ENCODE measurements at regions not wholly inside any gene's neighbourhood (a gene's known extent, or its start where the extent isn't known, plus 50 kb on each side); places are given as distances from the start of the nearest gene placed in this dataset.
"Not testable (repeated sequence)": the region's sequence is repeated elsewhere in the genome, so short reads cannot be mapped to it uniquely, and the experiment has no call there.

- no peak for DNase-seq (ENCODE audit: low read depth, low spot score)
- in situ Hi-C loops (cut with HindIII; ENCODE audit: low pct_unique_long_range_greater_than_20kb, low sequenced_read_pairs): no loop called here
Measured at GRCh38 chr16:9141813-9142212, 50.4 kb downstream of the HAPSTR1 start.

GRCh38 chr16:9144106-9144505, 52.7 kb downstream of the HAPSTR1 start:
- DNase-seq (ENCODE audit: low read depth, low spot score): no peak
- in situ Hi-C loops (cut with HindIII; ENCODE audit: low pct_unique_long_range_greater_than_20kb, low sequenced_read_pairs): no loop called here

GRCh38 chr16:9148374-9149015, 57.1 kb downstream of the HAPSTR1 start:
- in situ Hi-C loops (cut with HindIII; ENCODE audit: low pct_unique_long_range_greater_than_20kb, low sequenced_read_pairs): no loop called here

DNA sequence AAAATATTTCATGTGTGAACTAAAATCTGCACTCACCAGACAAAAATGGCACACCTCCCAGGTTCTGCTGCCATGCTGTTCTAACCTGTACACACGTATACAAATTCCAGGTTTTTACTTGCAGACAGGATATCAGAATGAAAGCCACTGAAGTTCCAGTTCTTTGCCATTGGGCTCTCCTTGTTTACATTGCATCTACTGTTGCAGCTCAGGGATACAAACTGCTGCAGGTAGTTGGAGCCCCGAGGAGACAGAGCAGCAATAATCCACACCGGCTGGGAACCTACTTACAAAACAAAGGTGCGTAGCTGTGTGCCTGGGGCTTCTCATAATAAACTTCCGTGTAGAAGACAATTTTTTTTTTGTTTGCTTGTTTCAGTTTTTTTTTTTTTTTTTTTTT, 59.6 kb downstream of the HAPSTR1 start:
- in situ Hi-C loops (cut with HindIII; ENCODE audit: low pct_unique_long_range_greater_than_20kb, low sequenced_read_pairs): no loop called here
- no peak for DNase-seq (ENCODE audit: low read depth, low spot score)

More at GRCh38 chr16:9148374-9149015, 57.1 kb downstream of the HAPSTR1 start:
- no peak for DNase-seq (ENCODE audit: low read depth, low spot score)

GRCh38 chr16:9151597-9151996, 60.2 kb downstream of the HAPSTR1 start:
- in situ Hi-C loops (cut with HindIII; ENCODE audit: low pct_unique_long_range_greater_than_20kb, low sequenced_read_pairs): no loop called here
- no peak for DNase-seq (ENCODE audit: low read depth, low spot score)

DNA sequence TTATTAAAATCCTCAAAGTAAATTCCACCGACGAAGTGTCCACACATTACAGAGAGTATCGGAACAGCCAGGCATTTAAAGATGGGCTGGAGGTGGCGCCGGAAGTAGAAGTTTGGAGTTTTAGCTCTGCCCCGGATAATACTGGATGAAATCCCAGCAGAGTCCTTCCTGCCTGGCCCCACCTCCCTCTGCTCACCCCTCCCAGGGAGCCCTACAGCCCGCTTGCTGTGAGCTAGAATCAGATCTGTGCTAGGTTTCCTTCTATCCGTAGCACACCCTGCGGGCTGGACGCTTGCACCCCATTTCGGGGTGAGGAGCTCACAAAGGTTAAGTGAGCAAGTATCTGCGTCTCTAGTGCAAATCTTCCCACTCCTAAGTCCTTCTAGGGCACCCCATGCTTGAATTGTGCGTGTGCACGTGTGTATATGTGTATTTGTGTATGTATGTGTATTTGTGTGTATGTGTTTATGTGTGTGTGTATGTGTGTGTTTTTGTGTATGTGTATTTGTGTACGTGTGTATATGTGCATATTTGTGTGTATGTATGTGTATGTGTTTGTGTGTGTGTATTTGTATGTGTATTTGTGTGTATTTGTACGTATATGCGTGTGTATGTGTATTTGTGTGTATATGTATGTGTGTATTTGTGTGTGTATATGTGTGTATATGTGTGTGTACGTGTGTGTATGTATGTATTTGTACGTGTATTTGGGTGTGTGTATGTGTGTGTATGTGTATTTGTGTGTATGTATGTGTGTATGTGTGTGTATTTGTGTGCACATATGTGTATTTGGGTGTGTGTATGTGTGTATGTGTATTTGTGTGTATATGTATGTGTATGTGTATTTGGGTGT, 61.4 kb downstream of the HAPSTR1 start:
- in situ Hi-C loops (cut with HindIII; ENCODE audit: low pct_unique_long_range_greater_than_20kb, low sequenced_read_pairs): no loop called here
- DNase-seq (ENCODE audit: low read depth, low spot score): no peak

DNA sequence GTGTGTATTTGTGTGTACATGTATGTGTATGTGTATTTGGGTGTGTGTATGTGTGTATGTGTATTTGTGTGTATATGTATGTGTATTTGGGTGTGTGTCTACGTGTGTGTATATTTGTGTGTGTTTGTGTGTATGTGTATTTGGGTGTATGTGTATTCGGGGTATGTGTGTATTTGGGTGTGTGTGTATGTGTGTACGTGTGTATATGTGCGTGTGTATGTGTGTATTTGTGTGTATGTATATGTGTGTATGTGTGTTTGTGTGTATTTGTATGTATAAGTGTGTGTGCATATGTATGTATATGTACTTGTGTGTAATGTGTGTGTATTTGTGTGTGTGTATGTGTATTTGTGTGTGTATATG, 62.0 kb downstream of the HAPSTR1 start:
- in situ Hi-C loops (cut with HindIII; ENCODE audit: low pct_unique_long_range_greater_than_20kb, low sequenced_read_pairs): no loop called here

GRCh38 chr16:9154567-9155410, 63.3 kb downstream of the HAPSTR1 start:
- DNase-seq (ENCODE audit: low read depth, low spot score): no peak
- in situ Hi-C loops (cut with HindIII; ENCODE audit: low pct_unique_long_range_greater_than_20kb, low sequenced_read_pairs): no loop called here

More for the DNA sequence above, 62.0 kb downstream of the HAPSTR1 start:
- DNase-seq (ENCODE audit: low read depth, low spot score): no peak

DNA sequence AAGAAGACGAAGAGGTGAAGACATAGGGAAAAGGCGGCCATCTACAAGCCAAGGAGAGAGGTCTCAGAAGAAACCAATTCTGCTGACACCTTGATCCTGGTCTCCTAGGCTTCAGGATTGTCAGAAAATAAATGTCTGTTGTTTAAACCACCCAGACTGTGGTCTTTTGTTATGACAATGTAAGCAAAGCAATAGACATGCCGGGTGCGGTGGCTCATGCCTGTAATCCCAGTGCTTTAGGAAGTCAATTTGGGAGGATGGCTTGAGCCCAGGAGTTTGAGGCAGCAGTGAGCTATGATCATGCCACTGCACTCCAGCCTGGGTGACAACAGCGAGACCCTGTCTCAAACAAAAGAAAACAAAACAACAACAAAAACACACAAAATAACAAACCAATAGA, 64.4 kb downstream of the HAPSTR1 start:
- DNase-seq (ENCODE audit: low read depth, low spot score): no peak
- in situ Hi-C loops (cut with HindIII; ENCODE audit: low pct_unique_long_range_greater_than_20kb, low sequenced_read_pairs): no loop called here

DNA sequence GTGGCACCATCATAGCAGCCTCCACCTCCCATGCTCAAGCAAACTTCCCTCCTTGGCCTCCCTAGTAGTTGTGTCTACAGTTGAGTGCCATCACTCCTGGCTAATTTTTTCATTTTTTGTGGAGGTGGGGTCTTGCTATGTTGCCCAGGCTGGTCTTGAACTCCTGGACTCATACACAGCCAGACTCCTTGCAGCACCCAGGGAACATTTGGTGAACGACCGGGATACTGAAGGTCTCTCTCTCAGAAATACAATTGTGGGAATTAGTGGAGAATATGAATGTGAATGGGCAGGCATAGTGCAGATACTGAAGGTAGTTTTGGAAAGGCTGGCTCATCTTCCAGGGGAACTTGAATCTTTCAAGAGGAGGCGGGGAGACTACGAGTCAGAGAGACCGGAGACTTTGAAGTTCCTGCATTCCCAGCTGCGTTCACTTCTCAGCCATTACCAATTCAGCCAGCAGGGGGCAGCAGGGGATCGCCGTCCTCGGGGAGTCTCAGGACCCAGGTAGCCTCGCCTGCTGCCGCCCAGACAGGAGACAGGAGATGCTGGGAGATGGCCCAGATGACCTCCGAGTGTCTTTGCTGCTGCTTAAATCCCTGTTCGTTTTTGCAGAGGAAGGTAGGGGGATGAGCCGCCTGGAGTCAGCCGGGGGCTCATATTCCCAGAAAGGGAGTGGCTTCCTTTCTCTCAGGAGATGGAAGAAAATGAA, 68.6 kb downstream of the HAPSTR1 start:
- peak; percentile 68 for DNase-seq (ENCODE audit: low read depth, low spot score)
- in situ Hi-C loops (cut with HindIII; ENCODE audit: low pct_unique_long_range_greater_than_20kb, low sequenced_read_pairs): no loop called here

GRCh38 chr16:9160551-9160911, 69.1 kb downstream of the HAPSTR1 start:
- DNase-seq (ENCODE audit: low read depth, low spot score): no peak
- in situ Hi-C loops (cut with HindIII; ENCODE audit: low pct_unique_long_range_greater_than_20kb, low sequenced_read_pairs): no loop called here

- no peak for DNase-seq (ENCODE audit: low read depth, low spot score)
- in situ Hi-C loops (cut with HindIII; ENCODE audit: low pct_unique_long_range_greater_than_20kb, low sequenced_read_pairs): no loop called here
Measured at GRCh38 chr16:9165681-9166080, 74.2 kb downstream of the HAPSTR1 start.

DNA sequence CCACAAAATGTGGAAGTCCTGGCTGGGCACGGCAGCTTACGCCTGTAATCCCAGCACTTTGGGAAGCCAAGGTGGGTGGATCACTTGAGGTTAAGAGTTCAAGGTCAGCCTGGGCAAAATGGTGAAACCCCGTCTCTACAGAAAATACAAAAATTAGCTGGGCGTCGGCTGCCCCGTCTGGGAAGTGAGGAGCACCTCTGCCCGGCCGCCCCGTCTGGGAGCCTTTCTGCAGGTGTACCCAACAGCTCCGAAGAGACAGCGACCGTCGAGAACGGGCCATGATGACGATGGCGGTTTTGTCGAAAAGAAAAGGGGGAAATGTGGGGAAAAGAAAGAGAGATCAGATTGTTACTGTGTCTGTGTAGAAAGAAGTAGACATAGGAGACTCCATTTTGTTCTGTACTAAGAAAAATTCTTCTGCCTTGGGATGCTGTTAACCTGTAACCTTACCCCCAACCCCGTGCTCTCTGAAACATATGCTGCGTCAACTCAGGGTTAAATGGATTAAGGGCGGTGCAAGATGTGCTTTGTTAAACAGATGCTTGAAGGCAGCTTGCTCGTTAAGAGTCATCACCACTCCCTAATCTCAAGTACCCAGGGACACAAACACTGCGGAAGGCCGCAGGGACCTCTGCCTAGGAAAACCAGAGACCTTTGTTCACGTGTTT, 75.0 kb downstream of the HAPSTR1 start:
- in situ Hi-C loops (cut with HindIII; ENCODE audit: low pct_unique_long_range_greater_than_20kb, low sequenced_read_pairs); DNase-seq (ENCODE audit: low read depth, low spot score): not testable (repeated sequence)

DNA sequence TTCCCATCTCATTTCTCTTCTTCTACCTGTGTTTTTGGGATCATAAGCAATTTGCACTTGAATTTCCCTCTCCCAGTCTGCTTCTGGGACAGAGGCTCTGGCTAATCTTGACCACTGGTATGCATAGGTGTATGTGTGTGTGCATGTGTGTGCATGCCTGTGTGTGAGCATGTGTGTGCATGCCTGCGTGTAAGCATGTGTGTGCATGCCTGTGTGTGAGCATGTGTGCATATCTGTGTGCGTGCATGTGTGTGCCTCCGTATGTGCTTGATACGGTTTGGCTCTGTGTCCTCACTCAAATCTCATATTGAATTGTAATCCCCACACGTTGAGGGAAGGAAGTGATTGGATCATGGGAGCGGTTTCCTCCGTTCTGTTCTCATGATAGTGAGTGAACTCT, 77.7 kb downstream of the HAPSTR1 start:
- no peak for DNase-seq (ENCODE audit: low read depth, low spot score)
- in situ Hi-C loops (cut with HindIII; ENCODE audit: low pct_unique_long_range_greater_than_20kb, low sequenced_read_pairs): no loop called here

DNA sequence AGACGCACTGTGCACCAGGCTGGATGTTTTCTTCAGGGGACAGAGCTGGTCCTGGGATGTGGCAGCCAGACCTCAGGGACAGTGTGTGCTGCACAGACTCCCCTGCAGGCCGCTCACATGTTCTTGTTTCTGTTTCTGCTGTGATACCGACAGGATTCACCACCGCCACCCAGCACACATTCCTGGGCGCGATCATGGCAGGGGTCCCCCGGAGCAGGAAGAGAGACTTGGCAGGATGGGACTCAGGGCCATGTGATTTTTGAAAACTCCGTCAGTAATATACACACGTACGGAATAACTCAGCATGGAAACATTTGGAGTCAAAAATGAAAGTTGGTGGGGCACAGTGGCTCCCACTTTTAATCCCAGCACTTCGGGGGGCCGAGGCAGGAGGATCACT, 79.0 kb downstream of the HAPSTR1 start:
- in situ Hi-C loops (cut with HindIII; ENCODE audit: low pct_unique_long_range_greater_than_20kb, low sequenced_read_pairs): no loop called here
- DNase-seq (ENCODE audit: low read depth, low spot score): no peak

GRCh38 chr16:9176547-9177418, 85.3 kb downstream of the HAPSTR1 start:
- peak; percentile 32 for DNase-seq (ENCODE audit: low read depth, low spot score)
- in situ Hi-C loops (cut with HindIII; ENCODE audit: low pct_unique_long_range_greater_than_20kb, low sequenced_read_pairs): no loop called here

Measured in SK-MEL-5 (cell line).